ENCODE measurements at regions not wholly inside any gene's neighbourhood (a gene's known extent, or its start where the extent isn't known, plus 50 kb on each side); places are given as distances from the start of the nearest gene placed in this dataset.
"Not testable (repeated sequence)": the region's sequence is repeated elsewhere in the genome, so short reads cannot be mapped to it uniquely, and the experiment has no call there.

GRCh38 chr16:63462316-63462715 lies 1426.1 kb upstream of the CDH8 start:
- no peak for DNase-seq

- DNase-seq = peak; percentile 15
These were observed 1425.1 kb upstream of the CDH8 start for GRCh38 chr16:63461248-63461841.

GRCh38 chr16:63458846-63459245 lies 1422.6 kb upstream of the CDH8 start:
- no peak for DNase-seq

- DNase-seq = no peak
These were observed 1421.6 kb upstream of the CDH8 start for GRCh38 chr16:63457869-63458268.

- no peak for DNase-seq
These were observed 1417.0 kb upstream of the CDH8 start for GRCh38 chr16:63453261-63453660.

- DNase-seq = no peak
These were observed 1410.9 kb upstream of the CDH8 start for GRCh38 chr16:63447121-63447520.

- no peak for DNase-seq
These were observed 1406.0 kb upstream of the CDH8 start for GRCh38 chr16:63442246-63442645.

- DNase-seq = no peak
These were observed 1390.1 kb upstream of the CDH8 start for GRCh38 chr16:63426275-63426870.

GRCh38 chr16:63422715-63423114 lies 1386.5 kb upstream of the CDH8 start:
- DNase-seq = no peak

- no peak for DNase-seq
These were observed 1380.5 kb upstream of the CDH8 start for GRCh38 chr16:63416712-63417111.

GRCh38 chr16:63415014-63415413 lies 1378.8 kb upstream of the CDH8 start:
- no peak for DNase-seq

- no peak for DNase-seq
These were observed 1374.4 kb upstream of the CDH8 start for GRCh38 chr16:63410594-63410993.

GRCh38 chr16:63403792-63404191 lies 1367.6 kb upstream of the CDH8 start:
- DNase-seq = no peak

GRCh38 chr16:63388277-63388676 lies 1352.0 kb upstream of the CDH8 start:
- not testable (repeated sequence) for DNase-seq

- DNase-seq = no peak
These were observed 1349.6 kb upstream of the CDH8 start for GRCh38 chr16:63385714-63386432.

GRCh38 chr16:63373744-63374143 lies 1337.5 kb upstream of the CDH8 start:
- no peak for DNase-seq

- DNase-seq = no peak
These were observed 1336.6 kb upstream of the CDH8 start for GRCh38 chr16:63372815-63373214.

GRCh38 chr16:63372283-63372682 lies 1336.0 kb upstream of the CDH8 start:
- DNase-seq = no peak

GRCh38 chr16:63365649-63366304 lies 1329.5 kb upstream of the CDH8 start:
- no peak for DNase-seq

- no peak for DNase-seq
These were observed 1327.5 kb upstream of the CDH8 start for GRCh38 chr16:63363738-63364137.

GRCh38 chr16:63361032-63361624 lies 1324.9 kb upstream of the CDH8 start:
- peak; percentile 30 for DNase-seq

- DNase-seq = no peak
These were observed 1313.7 kb upstream of the CDH8 start for GRCh38 chr16:63349961-63350360.

- no peak for DNase-seq
These were observed 1309.8 kb upstream of the CDH8 start for GRCh38 chr16:63346000-63346399.

Measured in skin of body (tissue), 1 donor.